ENCODE measurements at regions not wholly inside any gene's neighbourhood (a gene's known extent, or its start where the extent isn't known, plus 50 kb on each side); places are given as distances from the start of the nearest gene placed in this dataset.
A peak's percentile ranks its signal among the peaks of the same experiment; 100 is the strongest.

DNA sequence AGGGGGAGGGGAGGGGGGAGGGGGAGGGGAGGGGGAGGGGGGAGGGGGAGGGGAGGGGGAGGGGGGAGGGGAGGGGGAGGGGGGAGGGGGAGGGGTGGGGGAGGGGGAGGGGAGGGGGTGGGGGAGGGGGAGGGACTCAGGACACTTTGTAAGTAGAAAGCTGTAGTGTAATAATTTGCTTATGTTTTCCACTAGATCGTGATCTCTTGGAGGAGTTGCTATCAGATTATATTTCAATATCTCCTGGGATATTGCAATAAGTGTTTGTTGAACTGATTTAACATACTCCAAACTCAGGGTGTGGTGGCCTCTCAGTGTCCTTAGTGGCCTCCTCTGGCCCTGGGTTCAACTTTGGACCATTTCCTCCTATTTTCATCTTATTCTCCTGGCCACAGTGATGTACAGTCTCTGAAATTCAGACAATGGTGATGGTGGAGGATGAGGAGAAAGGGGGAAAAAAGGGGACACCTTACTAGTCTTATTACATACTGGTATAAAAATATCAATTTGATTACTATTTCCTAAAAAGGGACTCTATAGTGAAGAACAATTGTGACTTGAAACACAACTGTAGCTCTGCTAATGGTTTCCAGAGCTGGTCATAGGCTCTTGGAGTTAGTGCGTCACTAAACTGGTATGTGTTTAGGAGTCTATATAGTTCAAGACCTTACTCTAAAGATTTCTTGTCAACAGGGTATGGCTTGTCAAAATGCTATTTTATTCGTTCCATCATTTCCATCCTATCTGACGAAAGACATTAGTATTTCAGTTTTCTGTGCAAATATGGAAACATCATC, 89.6 kb downstream of the DDX1 start:
- DNase-seq = no peak
- no peak overlapping the region for H3K27ac Mint-ChIP-seq
- ATAC-seq (replicated peaks) = no peak

DNA sequence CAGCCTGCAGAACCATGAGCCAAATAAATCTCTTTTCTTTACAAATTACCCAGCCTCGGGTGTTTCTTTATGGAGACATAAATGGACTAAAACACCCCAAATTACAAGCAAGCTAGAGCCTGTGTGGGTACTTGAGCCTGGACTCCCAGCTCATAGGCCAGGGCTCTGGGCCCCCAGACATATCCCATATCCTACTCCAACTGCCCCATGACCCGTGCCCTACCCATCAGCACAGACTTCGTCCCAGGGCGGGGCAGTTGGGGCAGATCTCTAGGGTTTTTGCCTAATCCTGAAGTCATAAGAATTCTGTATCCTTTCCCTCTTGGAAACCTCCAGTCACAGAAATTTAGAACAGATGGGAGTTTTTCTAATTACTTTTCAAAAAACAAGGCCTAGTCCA, 90.7 kb downstream of the DDX1 start:
- Mint-ChIP-seq H3K27ac (peak overlapping the region; percentile 2), H3K27me3 (peaks cover 0 to 6% of the 10 kb centered on the region in 2 donors), H3K4me1 (no peaks in the 10 kb centered on the region), H3K4me3 (no peak overlapping the region), H3K36me3 (peaks cover 0 to 2% of the 10 kb centered on the region in 2 donors), H3K9me3 (peaks cover 4 to 6% of the 10 kb centered on the region in 2 donors)
- ATAC-seq (replicated peaks) (no peak), DNase-seq (no peak)

More for the DNA sequence above, 89.6 kb downstream of the DDX1 start:
- H3K4me1 Mint-ChIP-seq = no peaks in the 10 kb centered on the region
- no peak overlapping the region for H3K4me3 Mint-ChIP-seq
- peaks cover 4 to 6% of the 10 kb centered on the region in 2 donors for H3K9me3 Mint-ChIP-seq
- peaks cover 0 to 6% of the 10 kb centered on the region in 2 donors for H3K27me3 Mint-ChIP-seq
- peaks cover 0 to 2% of the 10 kb centered on the region in 2 donors for H3K36me3 Mint-ChIP-seq

DNA sequence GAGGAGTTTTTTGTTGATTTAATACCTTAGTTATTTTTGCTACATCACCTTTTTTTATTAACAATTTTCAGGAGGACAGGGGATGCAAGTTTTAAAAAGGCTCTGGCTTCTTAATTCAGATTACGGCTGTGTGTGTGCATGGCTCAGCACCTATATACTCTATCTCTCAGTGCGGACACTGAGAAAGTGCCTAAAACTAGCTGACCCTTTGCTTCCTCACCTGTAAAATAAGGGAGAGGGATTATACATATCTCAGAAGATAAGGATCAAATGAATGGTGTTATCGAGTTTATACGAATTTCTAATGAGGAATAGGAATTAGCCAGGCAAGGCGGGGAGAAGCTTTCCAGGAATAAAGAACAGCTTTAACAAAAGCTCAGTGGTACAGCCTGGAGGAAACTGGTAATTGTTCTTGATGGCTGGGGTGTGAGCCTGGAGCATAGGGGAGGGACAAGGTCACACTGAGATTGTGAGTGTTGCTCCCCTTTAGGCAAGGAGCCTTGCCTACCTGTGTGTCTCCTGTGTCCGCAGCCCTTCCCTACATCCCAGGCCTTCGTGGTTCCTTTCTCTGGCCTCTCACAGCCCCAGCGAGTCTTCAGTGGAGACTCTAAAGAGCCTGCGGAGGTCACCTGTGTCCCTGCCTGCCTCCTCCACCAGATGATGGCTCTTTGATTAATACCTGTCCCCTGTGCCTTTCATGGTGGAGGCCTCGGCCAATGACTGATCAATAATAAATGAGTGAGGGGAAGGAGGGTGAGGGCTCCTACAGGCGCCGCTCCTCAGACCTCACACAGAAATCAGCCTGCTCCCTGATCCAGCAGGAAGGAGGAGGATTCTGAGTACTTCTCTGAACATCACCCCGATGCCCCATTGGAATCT, 92.7 kb downstream of the DDX1 start:
- Mint-ChIP-seq H3K9me3 (peaks cover 3 to 6% of the 10 kb centered on the region in 2 donors), H3K4me1 (no peaks in the 10 kb centered on the region), H3K27ac (no peak overlapping the region), H3K36me3 (peaks cover 0 to 2% of the 10 kb centered on the region in 2 donors), H3K27me3 (peaks cover 0 to 3% of the 10 kb centered on the region in 2 donors), H3K4me3 (no peak overlapping the region)
- no peak for ATAC-seq (replicated peaks)
- DNase-seq = no peak

DNA sequence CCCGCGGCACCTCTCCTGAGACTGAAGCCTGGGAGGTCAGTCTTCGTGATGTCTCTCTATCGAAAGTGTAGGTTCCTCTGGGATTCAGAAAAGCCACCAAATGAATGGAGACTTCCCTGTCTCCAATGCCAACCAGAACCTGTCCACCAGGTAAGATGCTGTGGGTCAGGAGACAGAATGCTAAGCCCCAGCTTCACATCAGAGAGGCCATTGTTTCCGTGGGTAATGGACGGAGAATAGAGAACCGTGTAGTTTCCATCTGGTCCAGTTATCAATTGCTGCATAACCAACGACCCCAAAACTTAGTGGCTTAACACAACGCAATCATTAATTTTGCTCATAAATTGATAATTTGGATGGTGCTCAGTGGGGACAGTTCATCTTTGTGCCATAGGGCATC, 93.5 kb downstream of the DDX1 start:
- Mint-ChIP-seq H3K4me1 (no peaks in the 10 kb centered on the region), H3K9me3 (peaks cover 0 to 3% of the 10 kb centered on the region in 2 donors)

DNA sequence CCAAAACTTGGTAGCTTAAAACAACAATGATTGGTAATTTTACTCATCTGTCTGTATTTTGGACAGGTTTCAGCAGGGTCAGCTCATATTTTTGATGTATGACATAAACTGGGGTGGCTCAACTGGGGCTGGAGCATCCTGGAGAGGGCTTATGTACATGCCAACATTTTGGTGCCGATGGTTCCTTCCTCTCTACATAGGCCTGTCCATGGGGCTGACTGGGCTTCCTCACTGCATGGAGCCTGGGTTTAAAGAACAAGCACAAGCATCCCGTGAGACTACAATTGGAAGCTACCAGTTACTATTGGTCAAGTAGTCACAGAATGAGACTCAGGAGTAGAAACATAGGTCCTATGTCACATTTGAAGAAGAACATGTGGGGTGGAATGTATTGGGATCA, 95.0 kb downstream of the DDX1 start:
- Mint-ChIP-seq H3K36me3 (no peaks in the 10 kb centered on the region), H3K4me3 (no peak overlapping the region), H3K9me3 (no peaks in the 10 kb centered on the region), H3K27me3 (peaks cover 5 to 8% of the 10 kb centered on the region in 2 donors), H3K4me1 (no peaks in the 10 kb centered on the region), H3K27ac (no peak overlapping the region)
- no peak for ATAC-seq (replicated peaks)
- DNase-seq = no peak

More for the DNA sequence above, 93.5 kb downstream of the DDX1 start:
- no peak overlapping the region for H3K4me3 Mint-ChIP-seq
- no peak for ATAC-seq (replicated peaks)
- H3K27ac Mint-ChIP-seq = no peak overlapping the region
- peaks cover 0 to 2% of the 10 kb centered on the region in 2 donors for H3K36me3 Mint-ChIP-seq
- H3K27me3 Mint-ChIP-seq = peaks cover 5 to 8% of the 10 kb centered on the region in 2 donors
- DNase-seq = no peak

DNA sequence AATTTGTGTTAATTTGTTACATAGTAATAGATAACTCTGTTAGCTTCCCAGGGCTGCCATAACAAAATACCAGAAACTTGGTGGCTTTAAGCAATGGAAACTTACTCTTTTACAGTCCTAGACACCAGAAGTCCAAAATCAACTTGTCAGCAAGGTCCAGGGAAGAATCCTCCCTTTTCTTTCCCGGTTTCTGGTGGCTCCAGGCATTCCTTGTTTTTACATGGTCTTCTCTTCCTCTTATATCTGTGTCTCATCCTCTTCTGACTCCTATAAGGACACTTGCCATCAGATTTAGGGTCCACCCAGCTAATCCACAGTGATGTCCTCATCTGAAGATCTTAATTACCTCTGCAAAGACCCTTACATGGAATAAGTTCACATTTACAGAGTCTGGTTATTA, 95.6 kb downstream of the DDX1 start:
- Mint-ChIP-seq H3K4me3 (no peak overlapping the region), H3K9me3 (no peaks in the 10 kb centered on the region), H3K27ac (no peak overlapping the region), H3K36me3 (no peaks in the 10 kb centered on the region), H3K27me3 (peaks cover 5 to 8% of the 10 kb centered on the region in 2 donors), H3K4me1 (no peaks in the 10 kb centered on the region)
- DNase-seq (no peak), ATAC-seq (replicated peaks) (no peak)

DNA sequence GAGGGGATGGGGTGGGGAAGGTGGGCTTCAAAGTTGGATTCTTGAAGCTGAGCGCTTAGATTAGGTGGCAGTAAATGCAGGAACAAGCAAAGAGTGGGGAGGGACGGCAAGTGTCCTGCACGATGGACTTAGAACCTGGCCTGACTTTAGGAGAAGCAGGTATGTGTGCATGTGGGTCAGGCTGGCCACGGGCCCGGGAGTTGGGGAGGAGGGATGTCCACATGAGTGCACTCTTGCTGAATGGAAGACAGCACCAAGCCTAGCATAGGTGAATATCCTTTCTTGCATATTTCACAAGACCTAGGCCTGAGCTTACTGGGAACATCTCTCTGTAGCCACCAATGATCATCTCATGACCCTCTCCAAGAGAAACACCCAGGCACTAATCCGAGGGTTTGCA, 96.1 kb downstream of the DDX1 start:
- H3K4me3 Mint-ChIP-seq = no peak overlapping the region
- no peak for ATAC-seq (replicated peaks)
- H3K36me3 Mint-ChIP-seq = no peaks in the 10 kb centered on the region
- no peaks in the 10 kb centered on the region for H3K4me1 Mint-ChIP-seq
- no peaks in the 10 kb centered on the region for H3K9me3 Mint-ChIP-seq
- H3K27me3 Mint-ChIP-seq = peaks cover 5 to 8% of the 10 kb centered on the region in 2 donors
- no peak for DNase-seq
- no peak overlapping the region for H3K27ac Mint-ChIP-seq

DNA sequence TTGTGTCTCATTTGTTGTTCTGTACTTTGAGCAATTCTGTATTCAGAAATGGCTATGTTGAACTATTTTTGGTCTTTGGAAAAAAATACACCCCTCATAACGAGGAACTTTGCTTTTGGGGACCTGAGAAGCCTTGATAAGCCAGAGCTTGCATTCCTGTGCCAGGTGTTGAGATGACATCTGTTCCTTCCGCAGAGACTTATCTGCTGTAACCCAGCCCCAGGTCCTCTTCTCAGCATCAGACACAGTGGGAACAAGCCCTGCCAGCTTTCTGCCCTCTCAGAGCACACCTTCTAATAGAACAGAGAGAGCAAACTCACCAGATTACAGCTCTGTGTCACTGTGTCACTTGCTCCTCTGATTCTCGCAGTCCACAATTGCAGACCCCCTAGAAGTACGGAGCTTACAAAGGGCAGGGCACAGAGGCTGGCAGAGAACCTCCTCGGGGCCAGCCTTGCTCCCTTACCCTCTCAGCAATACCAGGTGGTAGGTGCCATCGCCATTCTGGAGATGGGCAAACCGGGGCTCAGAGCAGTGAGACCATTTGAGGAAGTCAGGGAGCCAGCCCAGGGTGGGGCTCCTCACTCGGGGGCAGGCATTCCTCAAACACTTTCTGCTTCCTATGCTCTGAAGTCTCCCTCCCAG, 97.4 kb downstream of the DDX1 start:
- no peaks in the 10 kb centered on the region for H3K36me3 Mint-ChIP-seq
- H3K9me3 Mint-ChIP-seq = no peaks in the 10 kb centered on the region
- no peak overlapping the region for H3K27ac Mint-ChIP-seq
- DNase-seq = no peak
- H3K4me3 Mint-ChIP-seq = no peak overlapping the region
- H3K27me3 Mint-ChIP-seq = peaks cover 5 to 8% of the 10 kb centered on the region in 2 donors
- ATAC-seq (replicated peaks) = no peak
- H3K4me1 Mint-ChIP-seq = no peaks in the 10 kb centered on the region

DNA sequence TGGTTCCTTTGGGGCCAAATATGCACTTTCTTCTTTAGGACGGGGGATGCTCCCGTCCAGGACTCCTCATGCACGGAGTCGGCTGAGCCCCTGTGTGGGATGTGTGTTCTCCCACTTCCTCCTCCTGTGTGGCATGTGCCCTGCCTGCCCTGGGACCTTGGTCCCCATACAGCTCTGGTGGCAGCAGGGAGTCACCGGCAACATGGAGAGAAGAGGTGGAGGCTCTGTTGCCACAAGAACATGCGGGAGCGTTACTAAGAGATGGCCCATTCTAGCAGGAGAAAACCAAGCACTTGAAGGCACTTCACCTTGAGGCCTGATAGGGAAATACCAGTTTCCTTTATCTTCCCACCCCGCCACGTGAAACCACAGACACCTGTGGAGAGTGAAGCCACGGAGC, 98.0 kb downstream of the DDX1 start:
- no peak overlapping the region for H3K27ac Mint-ChIP-seq
- no peak for DNase-seq
- ATAC-seq (replicated peaks) = no peak
- no peak overlapping the region for H3K4me3 Mint-ChIP-seq
- H3K27me3 Mint-ChIP-seq = peaks cover 5 to 8% of the 10 kb centered on the region in 2 donors
- H3K4me1 Mint-ChIP-seq = no peaks in the 10 kb centered on the region
- H3K9me3 Mint-ChIP-seq = no peaks in the 10 kb centered on the region
- no peaks in the 10 kb centered on the region for H3K36me3 Mint-ChIP-seq

DNA sequence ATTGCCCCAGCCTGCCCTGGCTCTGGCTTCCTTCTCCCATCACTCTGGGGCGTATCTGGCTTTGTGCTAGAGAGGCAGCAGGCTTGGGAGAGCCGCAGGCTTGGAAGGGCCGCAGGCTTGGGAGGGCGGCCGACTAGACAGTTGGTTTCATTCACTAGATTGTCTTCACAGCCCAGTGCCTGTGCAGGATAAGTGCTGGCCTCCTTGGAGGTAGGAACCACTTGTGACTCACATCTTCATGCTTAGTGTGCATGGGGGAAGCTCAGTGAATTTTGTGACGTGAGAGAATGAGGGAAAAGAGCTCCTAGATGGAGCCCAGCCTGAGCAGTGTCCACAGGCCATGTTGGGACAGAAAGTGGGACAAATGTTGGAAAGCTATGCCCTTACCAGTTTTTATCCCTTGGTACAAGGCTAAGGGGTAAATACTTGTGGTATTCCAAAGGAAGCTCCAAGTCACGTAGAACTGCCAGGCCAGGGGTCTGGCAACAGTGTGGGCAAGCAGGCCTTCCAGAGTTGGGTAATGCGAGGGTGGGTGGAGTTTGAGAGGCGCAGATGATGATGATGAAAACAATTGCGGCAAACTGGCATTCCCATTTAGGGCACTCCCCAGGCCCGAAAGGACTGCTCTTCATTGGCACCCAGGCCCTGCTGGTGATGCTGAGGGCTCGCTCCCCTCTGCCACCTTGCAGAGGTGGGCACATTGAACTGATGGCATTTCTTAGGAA, 100.1 kb downstream of the DDX1 start:
- ATAC-seq (replicated peaks) (no peak), DNase-seq (no peak)
- H3K4me3 Mint-ChIP-seq = no peak overlapping the region
- no peaks in the 10 kb centered on the region for H3K4me1 Mint-ChIP-seq
- no peaks in the 10 kb centered on the region for H3K36me3 Mint-ChIP-seq
- H3K27ac Mint-ChIP-seq = no peak overlapping the region
- peaks cover 5 to 8% of the 10 kb centered on the region in 2 donors for H3K27me3 Mint-ChIP-seq
- no peaks in the 10 kb centered on the region for H3K9me3 Mint-ChIP-seq

DNA sequence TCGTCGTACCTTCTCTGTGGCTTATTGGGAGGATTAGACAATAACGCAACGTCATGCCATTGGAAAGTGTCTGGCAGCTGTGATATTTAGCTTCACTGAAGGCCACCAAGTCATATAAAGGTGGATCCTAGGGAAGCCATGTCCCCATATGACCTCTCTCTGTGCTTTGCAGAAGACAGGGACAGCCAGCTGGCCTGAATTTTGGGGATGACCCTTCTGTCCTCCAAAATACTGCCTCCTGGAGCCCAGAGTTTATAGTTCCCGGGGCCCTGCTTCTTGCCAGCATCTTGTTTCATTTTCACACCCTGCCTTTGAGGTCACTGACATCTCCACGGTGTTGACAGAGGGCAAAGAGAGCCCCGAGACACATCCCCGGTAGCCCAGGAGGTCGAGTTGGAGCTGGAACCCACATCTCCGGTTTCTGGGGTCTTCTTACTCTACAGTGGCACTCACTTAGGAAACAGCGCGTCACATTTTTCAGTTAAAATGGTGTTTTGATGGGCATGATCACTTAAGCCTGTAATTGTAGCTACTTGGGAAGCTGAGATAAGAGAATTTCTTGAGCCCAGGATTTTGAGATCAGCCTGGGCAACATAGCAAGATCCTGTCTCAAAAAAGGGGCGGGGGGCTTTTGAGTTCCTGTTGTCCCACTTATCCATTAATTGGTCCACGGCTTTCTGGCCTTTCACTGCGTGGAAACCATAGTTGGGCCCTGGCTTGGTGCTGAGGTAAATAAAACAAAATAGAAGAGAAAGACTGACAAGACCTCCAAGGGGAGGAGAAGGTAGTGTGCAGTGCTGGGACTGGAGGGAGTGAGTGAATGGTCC, 101.1 kb downstream of the DDX1 start:
- H3K36me3 Mint-ChIP-seq = no peaks in the 10 kb centered on the region

DNA sequence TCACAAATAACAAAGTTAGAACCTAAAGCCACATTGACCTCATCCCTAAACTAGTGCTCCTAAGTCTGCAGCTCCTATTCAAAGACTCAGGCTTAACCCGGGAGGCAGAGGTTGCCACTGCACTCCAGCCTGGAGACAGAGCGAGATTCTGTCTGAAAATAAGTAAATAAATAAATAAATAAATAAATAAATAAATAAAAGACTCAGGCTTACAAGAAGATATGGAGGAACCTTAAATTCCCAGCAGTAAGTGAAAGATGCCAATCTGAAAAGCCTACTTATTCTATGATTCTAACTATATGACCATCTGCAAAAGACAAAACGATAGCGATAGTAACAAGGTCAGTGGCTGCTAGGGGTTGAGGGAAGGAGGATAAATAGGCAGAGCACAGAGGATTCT, 101.7 kb downstream of the DDX1 start:
- Mint-ChIP-seq H3K4me3 (no peak overlapping the region), H3K27me3 (peaks cover 5 to 8% of the 10 kb centered on the region in 2 donors), H3K9me3 (no peaks in the 10 kb centered on the region), H3K27ac (no peak overlapping the region), H3K4me1 (no peaks in the 10 kb centered on the region), H3K36me3 (no peaks in the 10 kb centered on the region)
- DNase-seq (no peak), ATAC-seq (replicated peaks) (no peak)

More for the DNA sequence above, 101.1 kb downstream of the DDX1 start:
- ATAC-seq (replicated peaks) (no peak), DNase-seq (no peak)
- H3K27ac Mint-ChIP-seq = no peak overlapping the region
- H3K4me3 Mint-ChIP-seq = no peak overlapping the region
- peaks cover 5 to 8% of the 10 kb centered on the region in 2 donors for H3K27me3 Mint-ChIP-seq
- H3K9me3 Mint-ChIP-seq = no peaks in the 10 kb centered on the region
- no peaks in the 10 kb centered on the region for H3K4me1 Mint-ChIP-seq

DNA sequence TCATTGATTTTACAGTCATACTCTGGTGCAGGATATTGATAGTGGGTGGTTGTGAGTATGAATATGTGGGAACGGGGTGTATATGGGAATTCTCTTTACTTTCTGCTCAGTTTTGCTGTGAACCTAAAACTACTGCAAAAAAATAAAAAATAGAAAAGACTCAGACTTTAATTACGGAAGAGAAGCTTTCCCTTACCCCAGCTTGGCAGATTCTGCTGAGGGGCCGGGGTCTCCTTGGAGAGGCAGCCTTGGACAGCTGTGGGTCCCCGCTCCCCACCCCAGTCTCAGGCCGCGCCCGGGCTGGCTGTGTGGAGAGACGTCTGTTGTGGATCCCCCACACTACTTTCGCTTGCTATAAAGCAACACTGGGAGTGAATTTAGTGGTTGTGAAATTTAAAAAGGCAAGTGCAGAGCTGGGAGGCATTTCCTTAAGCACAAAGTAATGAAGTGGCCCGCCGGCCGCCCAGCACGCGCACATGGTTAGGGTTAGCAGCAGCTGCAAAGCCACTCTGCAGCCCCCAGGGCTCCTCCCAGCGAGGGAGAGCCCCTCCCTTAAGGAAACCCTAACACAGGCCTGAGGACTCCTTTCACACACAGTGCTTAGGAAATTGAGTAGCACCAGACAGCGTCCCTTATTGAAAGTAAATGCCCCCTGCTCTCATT, 102.4 kb downstream of the DDX1 start:
- no peak for ATAC-seq (replicated peaks)

More for the DNA sequence above, 102.4 kb downstream of the DDX1 start:
- Mint-ChIP-seq H3K27me3 (peaks cover 5 to 8% of the 10 kb centered on the region in 2 donors), H3K4me1 (no peaks in the 10 kb centered on the region), H3K9me3 (no peaks in the 10 kb centered on the region), H3K36me3 (no peaks in the 10 kb centered on the region), H3K4me3 (no peak overlapping the region), H3K27ac (no peak overlapping the region)
- DNase-seq = no peak
